Nephron progenitor cell (in vitro differentiated cells): ENCODE measurements at regions not wholly inside any gene's neighbourhood (a gene's known extent, or its start where the extent isn't known, plus 50 kb on each side); places are given as distances from the start of the nearest gene placed in this dataset.

ENCODE experiments used
- DNase-seq: peaks from one replicate; pipeline ENCODE4 v3.0.0; 2021
- H3K27ac Mint-ChIP-seq: 2 replicates; pipeline ENCODE4 v1.8.0; 2021; ENCODE audit warnings: mild to moderate bottlenecking, moderate library complexity, mixed read lengths
- H3K27me3 Mint-ChIP-seq: 2 replicates; pipeline ENCODE4 v1.8.0; 2021; ENCODE audit warnings: mild to moderate bottlenecking, low read depth, mixed read lengths; ENCODE audit not compliant: poor library complexity
- H3K36me3 Mint-ChIP-seq: 2 replicates; pipeline ENCODE4 v1.8.0; 2021; ENCODE audit warnings: low read depth, mixed read lengths
- H3K4me1 Mint-ChIP-seq: 2 replicates; pipeline ENCODE4 v1.8.0; 2021; ENCODE audit warnings: mixed read lengths
- H3K4me3 Mint-ChIP-seq: 2 replicates; pipeline ENCODE4 v1.8.0; 2021; ENCODE audit warnings: mild to moderate bottlenecking, moderate library complexity, mixed read lengths
- H3K9me3 Mint-ChIP-seq: 2 replicates; pipeline ENCODE4 v1.8.0; 2021; ENCODE audit warnings: mild to moderate bottlenecking, moderate library complexity, mixed read lengths
- TF ChIP-seq, protein P1 (sequence below): fragments of 200-600 bp; sonication (generic); IDR thresholded peaks from 2 replicates; pipeline ENCODE4 v1.5.0; 2021; ENCODE audit warnings: antibody characterized with exemption

- peaks cover 4% of the 10 kb centered on the region for H3K27me3 Mint-ChIP-seq
- H3K4me1 Mint-ChIP-seq = peaks cover 65% of the 10 kb centered on the region
- H3K9me3 Mint-ChIP-seq = no peaks in the 10 kb centered on the region
- peak overlapping the region; percentile 66 for H3K4me3 Mint-ChIP-seq
- TF ChIP-seq, protein P1, sequence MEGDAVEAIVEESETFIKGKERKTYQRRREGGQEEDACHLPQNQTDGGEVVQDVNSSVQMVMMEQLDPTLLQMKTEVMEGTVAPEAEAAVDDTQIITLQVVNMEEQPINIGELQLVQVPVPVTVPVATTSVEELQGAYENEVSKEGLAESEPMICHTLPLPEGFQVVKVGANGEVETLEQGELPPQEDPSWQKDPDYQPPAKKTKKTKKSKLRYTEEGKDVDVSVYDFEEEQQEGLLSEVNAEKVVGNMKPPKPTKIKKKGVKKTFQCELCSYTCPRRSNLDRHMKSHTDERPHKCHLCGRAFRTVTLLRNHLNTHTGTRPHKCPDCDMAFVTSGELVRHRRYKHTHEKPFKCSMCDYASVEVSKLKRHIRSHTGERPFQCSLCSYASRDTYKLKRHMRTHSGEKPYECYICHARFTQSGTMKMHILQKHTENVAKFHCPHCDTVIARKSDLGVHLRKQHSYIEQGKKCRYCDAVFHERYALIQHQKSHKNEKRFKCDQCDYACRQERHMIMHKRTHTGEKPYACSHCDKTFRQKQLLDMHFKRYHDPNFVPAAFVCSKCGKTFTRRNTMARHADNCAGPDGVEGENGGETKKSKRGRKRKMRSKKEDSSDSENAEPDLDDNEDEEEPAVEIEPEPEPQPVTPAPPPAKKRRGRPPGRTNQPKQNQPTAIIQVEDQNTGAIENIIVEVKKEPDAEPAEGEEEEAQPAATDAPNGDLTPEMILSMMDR = no peak
- peak; percentile 26 for DNase-seq
- H3K27ac Mint-ChIP-seq = peak overlapping the region; percentile 93
- no peaks in the 10 kb centered on the region for H3K36me3 Mint-ChIP-seq
These were observed 71.6 kb downstream of the CD2 start for GRCh38 chr1:116825720-116826438.

- no peaks in the 10 kb centered on the region for H3K9me3 Mint-ChIP-seq
- H3K27ac Mint-ChIP-seq = peak overlapping the region; percentile 87
- no peak for DNase-seq
- H3K4me1 Mint-ChIP-seq = peaks cover 72% of the 10 kb centered on the region
- TF ChIP-seq, protein P1 = no peak
- no peak overlapping the region for H3K4me3 Mint-ChIP-seq
- no peaks in the 10 kb centered on the region for H3K36me3 Mint-ChIP-seq
- peaks cover 4% of the 10 kb centered on the region for H3K27me3 Mint-ChIP-seq
These were observed 72.8 kb downstream of the CD2 start for GRCh38 chr1:116826818-116827606.

DNA sequence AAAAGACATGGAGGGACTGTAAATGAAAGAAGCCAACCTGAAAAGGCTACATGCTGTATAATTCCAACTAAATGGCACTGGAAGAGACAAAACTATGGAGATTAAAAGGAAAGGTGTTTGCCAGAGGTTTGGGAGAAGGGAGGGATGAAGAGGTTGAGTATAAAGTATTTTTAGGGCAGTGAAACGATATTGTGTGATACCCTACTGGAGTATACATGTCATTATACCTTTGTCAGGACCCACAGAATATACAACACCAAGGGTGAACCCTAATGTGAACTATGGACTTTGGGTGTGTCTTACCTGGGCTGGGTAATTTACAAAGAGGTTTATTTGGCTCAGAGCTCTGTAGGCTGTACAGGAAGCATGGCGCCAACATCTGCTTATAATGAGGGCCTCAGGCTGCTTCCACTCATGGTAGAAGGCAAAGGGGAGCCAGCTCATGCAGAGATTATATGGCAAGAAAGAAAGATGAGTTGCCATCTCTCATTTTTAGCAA is 73.4 kb downstream of the CD2 start:
- peaks cover 78% of the 10 kb centered on the region for H3K4me1 Mint-ChIP-seq
- peaks cover 4% of the 10 kb centered on the region for H3K27me3 Mint-ChIP-seq
- H3K36me3 Mint-ChIP-seq = no peaks in the 10 kb centered on the region
- TF ChIP-seq, protein P1 = no peak
- H3K4me3 Mint-ChIP-seq = no peak overlapping the region
- no peaks in the 10 kb centered on the region for H3K9me3 Mint-ChIP-seq
- DNase-seq = no peak
- no peak overlapping the region for H3K27ac Mint-ChIP-seq

DNA sequence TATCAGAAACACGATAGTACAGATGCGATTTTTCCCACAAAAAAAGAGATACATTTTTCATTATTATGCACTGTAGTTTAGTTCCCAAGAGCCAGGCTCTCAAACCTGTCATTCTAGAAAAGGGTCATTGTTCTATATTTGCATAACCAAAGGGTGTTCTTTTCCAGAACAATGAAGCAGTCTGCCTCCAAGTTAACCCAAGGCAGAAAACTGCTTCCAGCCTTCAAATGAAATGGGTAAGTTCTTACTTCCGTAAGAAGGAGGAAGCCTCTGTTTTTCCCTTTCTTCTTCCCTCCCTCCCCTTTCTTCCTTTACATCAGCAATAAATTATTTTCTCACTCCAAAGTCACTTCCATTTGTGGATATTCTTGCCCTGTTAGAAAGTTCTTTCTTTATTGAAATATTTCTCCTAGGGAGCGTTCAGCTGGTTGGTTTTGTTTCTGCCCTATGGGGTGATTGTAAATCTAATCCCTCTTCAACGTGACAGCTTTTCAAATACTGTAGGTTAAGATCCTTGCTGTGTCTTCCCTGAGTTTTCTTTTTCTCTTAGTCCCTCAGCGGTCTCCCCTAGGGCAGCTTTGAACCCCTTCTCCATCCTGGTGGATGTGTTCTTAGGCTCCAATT is 77.3 kb upstream of the PTGFRN start:
- Mint-ChIP-seq H3K27ac (peak overlapping the region; percentile 87), H3K4me1 (peaks cover 71% of the 10 kb centered on the region), H3K4me3 (peak overlapping the region; percentile 55), H3K27me3 (no peaks in the 10 kb centered on the region), H3K36me3 (peaks cover 7% of the 10 kb centered on the region), H3K9me3 (peaks cover 8% of the 10 kb centered on the region)
- DNase-seq = no peak
- TF ChIP-seq, protein P1 = no peak

- TF ChIP-seq, protein P1 = no peak
- H3K27me3 Mint-ChIP-seq = no peaks in the 10 kb centered on the region
- H3K9me3 Mint-ChIP-seq = peaks cover 15% of the 10 kb centered on the region
- peaks cover 8% of the 10 kb centered on the region for H3K36me3 Mint-ChIP-seq
- H3K27ac Mint-ChIP-seq = peak overlapping the region; percentile 87
- H3K4me3 Mint-ChIP-seq = no peak overlapping the region
- no peak for DNase-seq
- peaks cover 66% of the 10 kb centered on the region for H3K4me1 Mint-ChIP-seq
These were observed 76.7 kb upstream of the PTGFRN start for GRCh38 chr1:116832932-116833578.
